Caco-2 (cell line): ENCODE measurements at regions not wholly inside any gene's neighbourhood (a gene's known extent, or its start where the extent isn't known, plus 50 kb on each side); places are given as distances from the start of the nearest gene placed in this dataset.

Experiments
- BruUV-seq: library from RNA; stranded (reverse); fragments of 400-500 nt; replicated peaks from 2 replicates; lab custom pipeline; 2021; lab: Mats Ljungman, UMichigan
- CTCF ChIA-PET: fragments of 300-600 bp; sonication (Branson Sonifier 250); formaldehyde crosslinking; loops from one replicate; lab custom pipeline; 2022; ENCODE audit warnings: antibody characterized with exemption; lab: Charles Lee
- POLR2A ChIA-PET: fragments of 300-600 bp; sonication (Branson Sonifier 250); formaldehyde crosslinking; loops from one replicate; lab custom pipeline; 2022; ENCODE audit warnings: antibody characterized with exemption; lab: Charles Lee
- DNase-seq, 2 experiments: peaks; one replicate each; pipeline versions ENCODE4 v3.0.0 to v3.0.0-alpha.2; 2020 to 2022
- H3K27me3 ChIP-seq: replicated peaks from 2 replicates; pipeline ENCODE4 v1.6.0; 2011; ENCODE audit warnings: low read length; ENCODE audit not compliant: control insufficient read depth, insufficient read depth
- H3K36me3 ChIP-seq: 2 replicates; pipeline ENCODE4 v1.5.1; 2011; ENCODE audit warnings: low read length; ENCODE audit not compliant: control insufficient read depth, insufficient read depth
- H3K4me1 ChIP-seq: fragments of 250-450 bp; sonication (Bioruptor Pico); 2 replicates; pipeline ENCODE4 v1.5.1; 2020; ENCODE audit warnings: mild to moderate bottlenecking
- H3K4me3 ChIP-seq: 2 replicates; pipeline ENCODE4 v1.5.1; 2011; ENCODE audit warnings: low read depth, mild to moderate bottlenecking, control low read depth, low read length
- H3K9me3 ChIP-seq: fragments of 250-450 bp; sonication (Bioruptor Pico); 2 replicates; pipeline ENCODE4 v1.5.1; 2020; ENCODE audit warnings: mild to moderate bottlenecking, moderate library complexity
- H3K27ac Mint-ChIP-seq: one replicate; pipeline ENCODE4 v1.8.0; 2022; ENCODE audit warnings: mixed read lengths; ENCODE audit not compliant: unreplicated experiment
- H3K27me3 Mint-ChIP-seq: one replicate; pipeline ENCODE4 v1.8.0; 2022; ENCODE audit warnings: mixed read lengths; ENCODE audit not compliant: insufficient read depth, unreplicated experiment
- H3K36me3 Mint-ChIP-seq: one replicate; pipeline ENCODE4 v1.8.0; 2022; ENCODE audit warnings: mild to moderate bottlenecking, mixed read lengths; ENCODE audit not compliant: insufficient read depth, unreplicated experiment
- H3K4me1 Mint-ChIP-seq: one replicate; pipeline ENCODE4 v1.8.0; 2022; ENCODE audit warnings: low read depth, mixed read lengths; ENCODE audit not compliant: unreplicated experiment
- H3K4me3 Mint-ChIP-seq: one replicate; pipeline ENCODE4 v1.8.0; 2022; ENCODE audit warnings: mild to moderate bottlenecking, moderate library complexity, mixed read lengths; ENCODE audit not compliant: unreplicated experiment
- H3K9me3 Mint-ChIP-seq: one replicate; pipeline ENCODE4 v1.8.0; 2022; ENCODE audit warnings: mixed read lengths; ENCODE audit not compliant: unreplicated experiment
- CTCF ChIP-seq, 2 experiments: fragments of 200-600 bp in 1 of 2; IDR thresholded peaks; 1 replicate in 1 of 2; 2 replicates in 1 of 2; pipeline versions ENCODE4 v1.5.1 to v1.8.0; 2011 to 2022; ENCODE audit warnings: antibody characterized with exemption in 1 of 2, control low read depth in 1 of 2, inconsistent platforms in 1 of 2, low read depth in 1 of 2, low read length in 1 of 2, mild to moderate bottlenecking in 1 of 2, moderate library complexity in 1 of 2; ENCODE audit not compliant: insufficient read depth in 1 of 2, severe bottlenecking in 1 of 2, unreplicated experiment in 1 of 2
- intact Hi-C: fragments of 100-400 bp; cut with micrococcal nuclease; formaldehyde crosslinking; loops from one replicate; pipeline ENCODE4 v1.10.0; 2022; ENCODE audit not compliant: unreplicated experiment

- H3K4me3 Mint-ChIP-seq: no peak overlapping the region
- H3K9me3 ChIP-seq: no peaks in the 10 kb centered on the region; the same call in 1 of the 2 replicates
- H3K27me3 Mint-ChIP-seq: peaks cover 6% of the 10 kb centered on the region
- DNase-seq: no peak
- intact Hi-C loops: no loop called here
- no peaks in the 10 kb centered on the region for H3K36me3 ChIP-seq
- no TSS peak for BruUV-seq
- no peaks in the 10 kb centered on the region for H3K4me1 Mint-ChIP-seq
- no peak for TF ChIP-seq CTCF (IDR thresholded peaks at IDR 0.05; ENCODE audit: insufficient read depth in 1 of 2, low read depth in 1 of 2, low read length in 1 of 2, severe bottlenecking in 1 of 2, unreplicated experiment in 1 of 2)
- POLR2A ChIA-PET: interaction anchor here (0.8 kb wide), 1 partner anchor 17 kb away, joined by 3 read pairs; no protein-coding TSS in a partner anchor
- CTCF ChIA-PET: no interaction called here
- H3K4me3 ChIP-seq: no peak overlapping the region
- H3K36me3 Mint-ChIP-seq: no peaks in the 10 kb centered on the region
- no peaks in the 10 kb centered on the region for H3K27me3 ChIP-seq
- no peaks in the 10 kb centered on the region for H3K4me1 ChIP-seq
- H3K9me3 Mint-ChIP-seq: no peaks in the 10 kb centered on the region
- no peak overlapping the region for H3K27ac Mint-ChIP-seq
These were observed 74.2 kb downstream of the CYRIA start for GRCh38 chr2:16591370-16591933.

GRCh38 chr2:16589465-16589864 lies 76.2 kb downstream of the CYRIA start:
- Mint-ChIP-seq H3K27ac (no peak overlapping the region), H3K9me3 (no peaks in the 10 kb centered on the region), H3K27me3 (peaks cover 10% of the 10 kb centered on the region), H3K4me1 (no peaks in the 10 kb centered on the region), H3K4me3 (no peak overlapping the region), H3K36me3 (no peaks in the 10 kb centered on the region)
- no peaks in the 10 kb centered on the region for H3K27me3 ChIP-seq
- BruUV-seq: no TSS peak
- no peak overlapping the region for H3K4me3 ChIP-seq
- ChIA-PET CTCF (interaction anchor here (0.6 kb wide), 1 partner anchor 47 kb away, joined by 3 read pairs; no protein-coding TSS in a partner anchor), POLR2A (no interaction called here)
- DNase-seq: no peak
- H3K9me3 ChIP-seq: no peaks in the 10 kb centered on the region; the same call in 1 of the 2 replicates
- intact Hi-C loops: no loop called here
- H3K36me3 ChIP-seq: no peaks in the 10 kb centered on the region
- no peaks in the 10 kb centered on the region for H3K4me1 ChIP-seq
- no peak for TF ChIP-seq CTCF (IDR thresholded peaks at IDR 0.05; ENCODE audit: insufficient read depth in 1 of 2, low read depth in 1 of 2, low read length in 1 of 2, severe bottlenecking in 1 of 2, unreplicated experiment in 1 of 2)

- TF ChIP-seq CTCF (IDR thresholded peaks at IDR 0.05; ENCODE audit: insufficient read depth in 1 of 2, low read depth in 1 of 2, low read length in 1 of 2, severe bottlenecking in 1 of 2, unreplicated experiment in 1 of 2): no peak
- POLR2A ChIA-PET: no interaction called here
- no TSS peak for BruUV-seq
- CTCF ChIA-PET: interaction anchor here (0.6 kb wide), 1 partner anchor 47 kb away, joined by 3 read pairs; no protein-coding TSS in a partner anchor
- Histone ChIP-seq H3K27me3 (no peaks in the 10 kb centered on the region), H3K4me1 (no peaks in the 10 kb centered on the region), H3K4me3 (no peak overlapping the region), H3K9me3 (no peaks in the 10 kb centered on the region; the same call in 1 of the 2 replicates), H3K36me3 (no peaks in the 10 kb centered on the region)
- intact Hi-C loops: no loop called here
- Mint-ChIP-seq H3K36me3 (no peaks in the 10 kb centered on the region), H3K9me3 (no peaks in the 10 kb centered on the region), H3K27me3 (peaks cover 10% of the 10 kb centered on the region), H3K4me1 (no peaks in the 10 kb centered on the region), H3K27ac (no peak overlapping the region), H3K4me3 (no peak overlapping the region)
- DNase-seq: no peak
These were observed 77.1 kb downstream of the CYRIA start for GRCh38 chr2:16588565-16588964.
